PC-9 (cell line): ENCODE measurements at regions not wholly inside any gene's neighbourhood (a gene's known extent, or its start where the extent isn't known, plus 50 kb on each side); places are given as distances from the start of the nearest gene placed in this dataset.

Source experiments
- CTCF ChIP-seq: fragments of 200-600 bp; sonication (generic); conservative IDR thresholded peaks from 2 replicates; pipeline ENCODE4 v1.6.1; 2017; ENCODE audit warnings: mixed run types, antibody characterized with exemption, mild to moderate bottlenecking, moderate library complexity
- EZH2 ChIP-seq: fragments of 200-600 bp; sonication (generic); IDR thresholded peaks from 2 replicates; pipeline ENCODE4 v1.8.0; 2017; ENCODE audit warnings: antibody characterized with exemption, low read depth

DNA sequence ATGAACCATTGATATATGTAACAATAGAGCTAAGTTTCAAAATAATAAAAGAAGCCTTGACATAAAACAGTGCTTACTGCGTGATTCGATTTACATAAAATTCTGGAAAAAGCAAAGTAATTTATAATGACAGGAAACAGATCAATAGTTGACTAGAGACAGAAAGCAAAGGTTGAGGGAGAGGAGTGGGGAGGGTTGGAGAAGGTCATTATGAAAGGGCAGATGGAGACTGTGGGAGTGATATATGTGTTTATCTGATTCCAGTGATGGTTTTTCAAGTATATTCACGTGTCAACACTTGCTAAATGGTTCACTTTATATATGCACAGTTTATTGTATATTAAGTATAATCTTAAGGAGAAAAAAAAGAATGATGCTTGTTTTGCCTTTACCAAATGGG is 1885.7 kb upstream of the NUDT12 start:
- TF ChIP-seq EZH2 (no peak), CTCF (no peak)
